Breast epithelium (tissue), 3 donors: ENCODE measurements at regions not wholly inside any gene's neighbourhood (a gene's known extent, or its start where the extent isn't known, plus 50 kb on each side); places are given as distances from the start of the nearest gene placed in this dataset.

Experiments used
- POLR2A ChIP-seq: fragments of 450-650 bp; IDR thresholded peaks from one replicate; pipeline ENCODE4 v1.6.1; 2016; ENCODE audit warnings: antibody characterized with exemption, mild to moderate bottlenecking, moderate library complexity
- POLR2AphosphoS5 ChIP-seq, 3 donors: sonication (generic); formaldehyde crosslinking; IDR thresholded peaks; one replicate each; pipeline ENCODE4 v1.6.1; 2017; ENCODE audit warnings: antibody characterized with exemption in 3 of 3
- TF ChIP-seq, protein P1 (sequence below), 3 donors: fragments of 450-650 bp; IDR thresholded peaks; one replicate each; pipeline ENCODE4 v1.5.1; 2016 to 2017; ENCODE audit warnings: antibody characterized with exemption in 3 of 3, mild to moderate bottlenecking in 3 of 3, moderate library complexity in 3 of 3

DNA sequence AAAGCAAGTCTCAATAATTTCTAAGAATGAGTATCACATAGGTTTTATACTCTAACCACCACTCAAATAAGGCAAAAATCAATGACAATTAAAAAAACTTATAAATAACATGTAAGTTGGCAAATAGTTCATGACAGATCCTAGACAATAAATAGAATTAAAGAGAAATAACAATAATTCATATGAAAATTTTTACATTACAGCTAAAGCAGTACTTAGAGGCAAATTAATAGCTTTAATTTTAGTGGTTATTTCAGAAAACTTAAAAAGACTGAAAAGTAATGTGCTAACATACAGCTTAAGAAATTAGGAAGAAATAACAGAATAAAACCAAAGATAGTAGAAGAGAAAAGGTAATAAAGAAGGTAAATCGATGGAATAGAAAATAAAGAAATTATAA is 179.9 kb upstream of the SPAG17 start:
- TF ChIP-seq POLR2A = no peak
- no peak for TF ChIP-seq POLR2AphosphoS5 (IDR thresholded peaks at IDR 0.05)
- TF ChIP-seq, protein P1, sequence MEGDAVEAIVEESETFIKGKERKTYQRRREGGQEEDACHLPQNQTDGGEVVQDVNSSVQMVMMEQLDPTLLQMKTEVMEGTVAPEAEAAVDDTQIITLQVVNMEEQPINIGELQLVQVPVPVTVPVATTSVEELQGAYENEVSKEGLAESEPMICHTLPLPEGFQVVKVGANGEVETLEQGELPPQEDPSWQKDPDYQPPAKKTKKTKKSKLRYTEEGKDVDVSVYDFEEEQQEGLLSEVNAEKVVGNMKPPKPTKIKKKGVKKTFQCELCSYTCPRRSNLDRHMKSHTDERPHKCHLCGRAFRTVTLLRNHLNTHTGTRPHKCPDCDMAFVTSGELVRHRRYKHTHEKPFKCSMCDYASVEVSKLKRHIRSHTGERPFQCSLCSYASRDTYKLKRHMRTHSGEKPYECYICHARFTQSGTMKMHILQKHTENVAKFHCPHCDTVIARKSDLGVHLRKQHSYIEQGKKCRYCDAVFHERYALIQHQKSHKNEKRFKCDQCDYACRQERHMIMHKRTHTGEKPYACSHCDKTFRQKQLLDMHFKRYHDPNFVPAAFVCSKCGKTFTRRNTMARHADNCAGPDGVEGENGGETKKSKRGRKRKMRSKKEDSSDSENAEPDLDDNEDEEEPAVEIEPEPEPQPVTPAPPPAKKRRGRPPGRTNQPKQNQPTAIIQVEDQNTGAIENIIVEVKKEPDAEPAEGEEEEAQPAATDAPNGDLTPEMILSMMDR (IDR thresholded peaks at IDR 0.05) = no peak
